DMS153 treated with DMSO at 0.1 percent for 48 hours (cell line): ENCODE measurements at regions not wholly inside any gene's neighbourhood (a gene's known extent, or its start where the extent isn't known, plus 50 kb on each side); places are given as distances from the start of the nearest gene placed in this dataset.

Experiments used
- DNase-seq: peaks from one replicate; lab custom pipeline; 2025; ENCODE audit not compliant: unreplicated experiment; lab: John Stamatoyannopoulos, UW

- no peak for DNase-seq
Measured at GRCh38 chr20:4095639-4096038, 53.0 kb upstream of the SMOX start.

- DNase-seq = peak; percentile 53
Measured at GRCh38 chr20:4091490-4092479, 56.8 kb upstream of the SMOX start.

GRCh38 chr20:4090756-4091489, 57.7 kb upstream of the SMOX start:
- no peak for DNase-seq

GRCh38 chr20:4089756-4090487, 58.7 kb upstream of the SMOX start:
- no peak for DNase-seq

- DNase-seq = no peak
Measured at GRCh38 chr20:4088766-4089165, 59.9 kb upstream of the SMOX start.

- no peak for DNase-seq
Measured at GRCh38 chr20:4087923-4088322, 60.7 kb upstream of the SMOX start.

GRCh38 chr20:4086771-4087687, 61.6 kb upstream of the SMOX start:
- no peak for DNase-seq

GRCh38 chr20:4084721-4085120, 63.9 kb upstream of the SMOX start:
- DNase-seq = no peak

- no peak for DNase-seq
Measured at GRCh38 chr20:4084096-4084495, 64.5 kb upstream of the SMOX start.

- DNase-seq = no peak
Measured at GRCh38 chr20:4083098-4083865, 65.3 kb upstream of the SMOX start.

GRCh38 chr20:4082406-4083097, 66.1 kb upstream of the SMOX start:
- no peak for DNase-seq

GRCh38 chr20:4081421-4081820, 66.1 kb upstream of the RNF24 start:
- DNase-seq = no peak

- DNase-seq = no peak
Measured at GRCh38 chr20:4076671-4077070, 61.3 kb upstream of the RNF24 start.

GRCh38 chr20:4076033-4076432, 60.7 kb upstream of the RNF24 start:
- no peak for DNase-seq

GRCh38 chr20:4074877-4075455, 59.6 kb upstream of the RNF24 start:
- no peak for DNase-seq

GRCh38 chr20:4073852-4074741, 58.7 kb upstream of the RNF24 start:
- DNase-seq = no peak

- no peak for DNase-seq
Measured at GRCh38 chr20:4071178-4071693, 55.9 kb upstream of the RNF24 start.
